Chondrocyte (in vitro differentiated cells): ENCODE measurements at regions not wholly inside any gene's neighbourhood (a gene's known extent, or its start where the extent isn't known, plus 50 kb on each side); places are given as distances from the start of the nearest gene placed in this dataset.
"Not testable (repeated sequence)": the region's sequence is repeated elsewhere in the genome, so short reads cannot be mapped to it uniquely, and the experiment has no call there.

Experiments used
- DNase-seq: peaks from one replicate; pipeline ENCODE4 v3.0.0; 2021; ENCODE audit warnings: mixed read lengths, low spot score
- H3K27ac Mint-ChIP-seq: one replicate; pipeline ENCODE4 v1.8.0; 2021; ENCODE audit warnings: mild to moderate bottlenecking, moderate library complexity, mixed read lengths; ENCODE audit not compliant: unreplicated experiment
- H3K27me3 Mint-ChIP-seq: 2 replicates; pipeline ENCODE4 v1.8.0; 2021; ENCODE audit warnings: low read depth, mixed read lengths
- H3K36me3 Mint-ChIP-seq: 2 replicates; pipeline ENCODE4 v1.8.0; 2021; ENCODE audit warnings: low read depth, mixed read lengths
- H3K4me1 Mint-ChIP-seq: 2 replicates; pipeline ENCODE4 v1.8.0; 2021; ENCODE audit warnings: low read depth, mild to moderate bottlenecking, mixed read lengths
- H3K4me3 Mint-ChIP-seq: one replicate; pipeline ENCODE4 v1.8.0; 2021; ENCODE audit warnings: mild to moderate bottlenecking, moderate library complexity, mixed read lengths; ENCODE audit not compliant: unreplicated experiment
- H3K9me3 Mint-ChIP-seq: 2 replicates; pipeline ENCODE4 v1.8.0; 2021; ENCODE audit warnings: low read depth, mixed read lengths
- TF ChIP-seq, protein P1 (sequence below): fragments of 200-600 bp; sonication (generic); IDR thresholded peaks from 2 replicates; pipeline ENCODE4 v1.5.0; 2021; ENCODE audit warnings: antibody characterized with exemption, mild to moderate bottlenecking, moderate library complexity

DNA sequence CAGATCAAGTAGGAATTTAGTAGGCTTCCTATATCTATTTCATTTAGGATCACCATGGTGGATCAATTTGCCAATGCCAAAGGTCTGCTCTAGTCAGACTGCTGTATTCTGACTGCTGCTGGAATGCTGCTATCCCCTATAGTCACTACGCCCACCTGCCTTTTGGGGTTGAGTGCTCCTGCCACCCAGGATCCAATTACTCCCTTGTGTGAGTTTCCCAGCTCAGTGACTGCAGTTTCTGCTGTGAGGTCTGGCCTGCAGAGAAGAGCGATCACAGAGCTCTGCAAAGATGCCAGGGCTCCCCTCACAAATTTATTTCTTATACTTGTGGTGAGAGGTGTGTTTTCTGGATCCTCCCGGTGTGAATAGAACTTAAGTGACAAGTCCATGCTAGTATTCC is 88.1 kb upstream of the FOXI2 start:
- TF ChIP-seq, protein P1, sequence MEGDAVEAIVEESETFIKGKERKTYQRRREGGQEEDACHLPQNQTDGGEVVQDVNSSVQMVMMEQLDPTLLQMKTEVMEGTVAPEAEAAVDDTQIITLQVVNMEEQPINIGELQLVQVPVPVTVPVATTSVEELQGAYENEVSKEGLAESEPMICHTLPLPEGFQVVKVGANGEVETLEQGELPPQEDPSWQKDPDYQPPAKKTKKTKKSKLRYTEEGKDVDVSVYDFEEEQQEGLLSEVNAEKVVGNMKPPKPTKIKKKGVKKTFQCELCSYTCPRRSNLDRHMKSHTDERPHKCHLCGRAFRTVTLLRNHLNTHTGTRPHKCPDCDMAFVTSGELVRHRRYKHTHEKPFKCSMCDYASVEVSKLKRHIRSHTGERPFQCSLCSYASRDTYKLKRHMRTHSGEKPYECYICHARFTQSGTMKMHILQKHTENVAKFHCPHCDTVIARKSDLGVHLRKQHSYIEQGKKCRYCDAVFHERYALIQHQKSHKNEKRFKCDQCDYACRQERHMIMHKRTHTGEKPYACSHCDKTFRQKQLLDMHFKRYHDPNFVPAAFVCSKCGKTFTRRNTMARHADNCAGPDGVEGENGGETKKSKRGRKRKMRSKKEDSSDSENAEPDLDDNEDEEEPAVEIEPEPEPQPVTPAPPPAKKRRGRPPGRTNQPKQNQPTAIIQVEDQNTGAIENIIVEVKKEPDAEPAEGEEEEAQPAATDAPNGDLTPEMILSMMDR, result no peak
- H3K9me3 Mint-ChIP-seq, result no peaks in the 10 kb centered on the region
- H3K4me1 Mint-ChIP-seq, result no peaks in the 10 kb centered on the region
- no peak overlapping the region for H3K27ac Mint-ChIP-seq
- no peak for DNase-seq
- H3K27me3 Mint-ChIP-seq, result no peaks in the 10 kb centered on the region
- H3K36me3 Mint-ChIP-seq, result no peaks in the 10 kb centered on the region
- H3K4me3 Mint-ChIP-seq, result no peak overlapping the region

DNA sequence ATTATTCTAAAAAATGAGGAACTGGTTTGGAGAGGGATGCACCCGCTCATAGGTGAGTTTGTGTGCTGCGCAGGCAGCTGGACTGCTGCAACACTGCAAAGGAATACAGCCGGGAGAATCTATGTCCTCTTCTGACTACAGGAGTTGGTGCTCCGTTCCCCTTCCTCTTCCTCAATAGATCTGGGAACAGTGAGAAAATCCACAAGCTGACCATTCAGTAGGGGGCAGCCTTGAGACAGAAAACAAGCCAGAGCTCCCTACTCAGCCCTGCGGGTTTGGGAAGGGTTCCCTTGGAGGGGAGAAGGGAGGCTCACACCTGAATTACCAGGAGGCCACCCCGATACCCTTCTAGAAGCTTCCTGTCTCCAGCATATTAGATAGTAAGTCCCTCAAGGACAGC is 87.3 kb upstream of the FOXI2 start:
- no peaks in the 10 kb centered on the region for H3K9me3 Mint-ChIP-seq
- TF ChIP-seq, protein P1, result peak; percentile 31
- H3K4me1 Mint-ChIP-seq, result no peaks in the 10 kb centered on the region
- no peak for DNase-seq
- no peak overlapping the region for H3K4me3 Mint-ChIP-seq
- H3K27me3 Mint-ChIP-seq, result no peaks in the 10 kb centered on the region
- no peak overlapping the region for H3K27ac Mint-ChIP-seq
- no peaks in the 10 kb centered on the region for H3K36me3 Mint-ChIP-seq

DNA sequence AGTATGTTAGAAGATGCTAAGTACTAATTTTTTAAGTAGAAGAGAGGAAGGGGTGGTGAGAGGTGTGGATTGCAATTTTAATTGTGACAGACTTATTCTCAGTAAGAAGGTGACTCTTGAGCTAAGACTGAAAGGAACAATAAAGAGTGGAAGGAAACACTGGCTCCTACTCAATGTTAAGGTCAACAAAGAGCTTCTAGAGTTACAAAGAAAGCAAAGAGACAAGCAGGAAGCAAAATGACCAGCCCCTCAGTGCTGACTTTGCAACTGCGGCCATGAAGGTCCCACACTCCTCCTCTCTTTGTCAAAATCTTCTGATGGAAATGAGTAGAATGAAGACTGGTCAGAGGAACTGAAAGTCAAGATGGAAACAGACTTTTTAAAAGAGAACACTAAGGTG is 79.9 kb upstream of the FOXI2 start:
- TF ChIP-seq, protein P1, result no peak

DNA sequence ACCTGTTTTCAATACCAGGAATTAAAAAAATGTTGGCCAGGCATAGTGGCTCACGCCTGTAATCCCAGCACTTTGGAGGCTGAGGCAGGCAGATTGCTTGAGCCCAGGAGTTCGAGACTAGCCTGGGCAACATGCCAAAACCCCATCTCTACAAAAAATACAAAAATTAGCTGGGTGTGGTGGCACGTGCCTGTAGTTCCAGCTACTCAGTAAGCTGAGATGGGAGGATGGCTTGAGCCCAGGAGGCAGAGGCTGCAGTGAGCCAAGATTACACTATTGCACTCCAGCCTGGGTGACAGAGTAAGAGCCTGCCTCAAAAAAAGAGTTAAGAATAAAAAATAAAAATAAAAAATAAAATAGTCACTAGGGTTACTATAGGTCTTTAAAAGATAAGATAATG is 60.6 kb upstream of the FOXI2 start:
- DNase-seq, H3K4me3 Mint-ChIP-seq, H3K36me3 Mint-ChIP-seq, H3K27me3 Mint-ChIP-seq, H3K9me3 Mint-ChIP-seq, H3K4me1 Mint-ChIP-seq, H3K27ac Mint-ChIP-seq: not testable (repeated sequence)

More for the DNA sequence above, 79.9 kb upstream of the FOXI2 start:
- Mint-ChIP-seq H3K9me3 (no peaks in the 10 kb centered on the region), H3K27ac (no peak overlapping the region), H3K36me3 (no peaks in the 10 kb centered on the region), H3K4me1 (no peaks in the 10 kb centered on the region), H3K27me3 (peaks cover 7% of the 10 kb centered on the region), H3K4me3 (no peak overlapping the region)
- no peak for DNase-seq

DNA sequence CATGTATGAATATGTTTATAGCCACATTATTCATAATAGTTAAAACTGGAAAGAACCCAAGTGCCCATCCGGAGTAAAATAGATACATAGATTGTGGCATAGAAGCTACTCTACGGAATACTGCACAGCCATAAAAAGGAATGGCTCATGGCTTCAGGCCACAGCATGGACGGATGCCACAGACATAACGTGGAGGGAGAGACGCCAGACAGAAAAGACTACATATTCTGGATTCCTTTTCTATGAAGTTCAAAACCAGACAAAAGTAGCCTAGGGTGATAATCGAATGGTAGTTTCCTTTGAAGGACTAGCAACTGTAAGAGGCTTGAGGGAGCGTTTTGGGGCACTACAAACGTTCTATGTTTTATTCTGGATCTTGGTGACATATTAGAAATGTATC is 58.9 kb upstream of the FOXI2 start:
- no peaks in the 10 kb centered on the region for H3K36me3 Mint-ChIP-seq
- no peak overlapping the region for H3K27ac Mint-ChIP-seq
- H3K4me1 Mint-ChIP-seq, result peaks cover 4% of the 10 kb centered on the region
- DNase-seq, result no peak
- H3K27me3 Mint-ChIP-seq, result peaks cover 10% of the 10 kb centered on the region
- TF ChIP-seq, protein P1, result no peak
- no peak overlapping the region for H3K4me3 Mint-ChIP-seq
- no peaks in the 10 kb centered on the region for H3K9me3 Mint-ChIP-seq

DNA sequence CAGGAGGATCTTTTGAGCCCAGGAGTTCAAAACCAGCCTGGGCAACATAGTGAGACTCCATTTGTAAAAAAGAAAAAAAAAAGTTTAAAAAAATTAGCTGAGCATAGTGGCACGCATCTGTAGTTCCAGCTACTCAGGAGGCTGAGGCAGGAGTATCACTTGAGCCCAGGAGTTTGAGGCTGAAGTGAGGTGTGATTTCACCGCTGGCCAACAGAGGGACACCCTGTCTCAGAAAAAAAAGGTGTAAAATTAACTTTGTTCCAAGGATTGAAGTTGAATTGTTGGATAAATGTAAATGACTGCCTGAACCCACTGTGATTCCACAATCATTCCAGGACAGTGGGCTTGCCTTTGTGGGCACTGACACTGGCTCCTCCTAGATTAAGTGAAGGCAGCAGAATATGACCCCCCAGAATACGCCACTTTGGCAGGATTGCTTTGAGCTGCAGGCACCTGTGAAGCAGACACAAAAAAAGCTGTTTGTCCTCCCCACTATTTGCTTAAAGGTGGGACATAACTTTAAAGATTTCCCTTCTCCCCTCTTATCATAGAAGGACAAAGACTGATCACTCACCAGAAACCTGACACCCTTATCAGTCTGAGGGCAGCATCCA is 57.2 kb upstream of the FOXI2 start:
- Mint-ChIP-seq H3K27me3 (peaks cover 10% of the 10 kb centered on the region), H3K27ac (no peak overlapping the region), H3K36me3 (no peaks in the 10 kb centered on the region), H3K4me1 (no peaks in the 10 kb centered on the region), H3K9me3 (no peaks in the 10 kb centered on the region), H3K4me3 (no peak overlapping the region)
- TF ChIP-seq, protein P1, result peak; percentile 58
- no peak for DNase-seq
